ENCODE measurements at regions not wholly inside any gene's neighbourhood (a gene's known extent, or its start where the extent isn't known, plus 50 kb on each side); places are given as distances from the start of the nearest gene placed in this dataset.
"Not testable (repeated sequence)": the region's sequence is repeated elsewhere in the genome, so short reads cannot be mapped to it uniquely, and the experiment has no call there.

DNA sequence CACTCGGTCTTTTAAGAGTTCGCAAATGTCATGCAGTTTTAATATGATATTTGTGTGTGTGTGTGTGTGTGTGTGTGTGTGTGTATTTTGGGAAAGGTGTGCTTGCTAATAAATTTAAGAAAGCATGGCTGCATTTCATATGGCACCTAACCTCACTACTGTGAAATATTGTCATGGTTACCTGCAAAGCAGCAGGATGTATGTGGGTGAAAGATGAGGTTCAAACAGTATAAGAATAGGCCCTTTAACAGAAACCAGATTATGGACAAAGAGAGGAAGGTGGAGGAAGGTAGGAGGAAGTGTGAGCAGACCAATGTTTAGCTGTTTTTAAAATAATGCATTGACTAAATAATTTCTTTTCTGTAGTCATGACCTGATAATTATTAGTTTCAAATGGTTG, 73.5 kb upstream of the CACNA2D1 start:
- no peak overlapping the region for H3K27ac Mint-ChIP-seq
- no peaks in the 10 kb centered on the region for H3K4me1 Mint-ChIP-seq
- CTCF ChIA-PET = no interaction called here
- no peak for DNase-seq
- H3K9me3 Mint-ChIP-seq = peaks cover 3% of the 10 kb centered on the region
- H3K27me3 Mint-ChIP-seq = no peaks in the 10 kb centered on the region
- H3K4me3 Mint-ChIP-seq = no peak overlapping the region
- H3K36me3 Mint-ChIP-seq = no peaks in the 10 kb centered on the region

- CTCF ChIA-PET = no interaction called here
- peaks cover 4% of the 10 kb centered on the region for H3K9me3 Mint-ChIP-seq
Observed at GRCh38 chr7:82511542-82511941, 68.0 kb upstream of the CACNA2D1 start.

DNA sequence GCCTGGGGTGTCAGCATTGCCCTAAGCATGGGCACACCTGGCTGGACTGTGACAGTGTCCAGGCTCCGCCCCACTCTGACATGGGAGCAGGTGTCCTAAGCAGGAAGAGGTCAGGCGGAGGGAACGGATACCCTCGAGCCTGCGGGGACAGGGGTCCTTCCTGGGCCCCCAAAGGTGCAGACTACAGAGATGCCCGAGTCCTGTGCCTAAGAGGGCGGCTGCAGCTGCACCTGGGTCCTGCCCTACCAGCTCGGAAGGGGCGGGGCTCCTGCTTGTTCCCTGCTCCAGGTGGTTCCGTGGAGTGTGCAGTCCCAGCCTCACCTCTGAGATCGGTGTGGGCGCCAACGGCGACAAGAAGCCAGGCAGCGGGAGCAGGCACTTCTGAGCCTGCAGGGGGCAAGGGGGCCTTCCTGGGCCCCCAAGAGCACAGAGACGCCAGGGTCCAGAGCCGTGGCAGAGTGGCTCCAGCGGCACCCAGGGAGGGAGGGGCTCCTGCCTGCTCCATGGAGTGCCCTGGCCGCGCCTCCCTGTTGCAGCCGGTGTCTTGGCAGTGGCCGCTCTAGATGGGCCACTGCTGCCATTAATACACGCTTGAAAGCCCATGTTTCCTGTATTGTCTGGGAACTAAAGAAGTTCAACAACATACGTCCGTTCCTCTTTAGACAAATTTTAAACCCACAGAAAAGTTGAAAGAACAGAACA, 64.5 kb upstream of the CACNA2D1 start:
- H3K36me3 Mint-ChIP-seq = no peaks in the 10 kb centered on the region
- no peak overlapping the region for H3K4me3 Mint-ChIP-seq
- CTCF ChIA-PET = no interaction called here
- H3K4me1 Mint-ChIP-seq = no peaks in the 10 kb centered on the region
- H3K9me3 Mint-ChIP-seq = peaks cover 2% of the 10 kb centered on the region
- peaks cover 3% of the 10 kb centered on the region for H3K27me3 Mint-ChIP-seq
- DNase-seq = no peak
- no peak overlapping the region for H3K27ac Mint-ChIP-seq

More at GRCh38 chr7:82511542-82511941, 68.0 kb upstream of the CACNA2D1 start:
- DNase-seq = no peak
- Mint-ChIP-seq H3K4me1 (no peaks in the 10 kb centered on the region), H3K36me3 (no peaks in the 10 kb centered on the region), H3K27ac (no peak overlapping the region), H3K4me3 (no peak overlapping the region), H3K27me3 (peaks cover 3% of the 10 kb centered on the region)

DNA sequence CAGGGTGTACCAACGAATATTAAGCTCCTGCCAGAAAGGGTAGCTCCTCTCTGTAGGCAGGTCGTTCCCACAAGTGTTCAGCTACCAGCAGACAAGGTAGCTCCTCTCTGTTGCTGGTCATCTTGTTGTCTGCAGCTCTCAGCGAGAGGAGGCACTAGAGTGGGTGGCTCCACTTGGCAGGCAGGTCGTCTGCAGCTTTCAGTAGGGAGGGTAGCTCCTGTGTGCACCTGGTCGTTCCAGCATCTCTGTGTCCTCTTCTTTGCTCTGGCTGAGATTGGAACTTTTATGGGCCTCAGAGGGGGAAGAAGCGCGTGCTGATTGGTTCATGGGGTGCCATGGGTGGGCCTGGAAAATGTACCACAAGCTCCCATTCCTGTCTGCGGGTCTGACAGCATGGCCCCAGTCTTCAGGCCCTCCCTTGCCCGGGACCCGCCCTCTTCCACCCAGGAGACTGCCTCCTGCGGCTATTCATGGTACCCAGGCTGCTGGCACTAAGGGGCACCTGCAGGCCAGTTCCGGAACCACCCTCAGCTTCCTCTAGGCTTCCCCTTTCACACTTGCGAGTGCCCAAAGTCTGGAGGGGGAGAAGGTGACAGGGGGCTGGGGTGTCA, 63.9 kb upstream of the CACNA2D1 start:
- Mint-ChIP-seq H3K27me3 (peaks cover 3% of the 10 kb centered on the region), H3K36me3 (no peaks in the 10 kb centered on the region), H3K9me3 (peaks cover 2% of the 10 kb centered on the region), H3K27ac (no peak overlapping the region), H3K4me1 (no peaks in the 10 kb centered on the region), H3K4me3 (no peak overlapping the region)
- DNase-seq = no peak
- CTCF ChIA-PET = interaction anchor here (0.6 to 0.7 kb wide), 2 partner anchors 92 to 186 kb away, joined by 3 to 5 read pairs; no protein-coding TSS in a partner anchor

- H3K27me3 Mint-ChIP-seq = peaks cover 3% of the 10 kb centered on the region
- no peak for DNase-seq
- CTCF ChIA-PET = interaction anchor here (0.6 to 1.0 kb wide), 3 partner anchors 11 to 187 kb away, joined by 3 to 5 read pairs (median 3); no protein-coding TSS in a partner anchor
Observed at GRCh38 chr7:82506702-82507101, 63.1 kb upstream of the CACNA2D1 start.

GRCh38 chr7:82506208-82506607, 62.6 kb upstream of the CACNA2D1 start:
- no peaks in the 10 kb centered on the region for H3K4me1 Mint-ChIP-seq
- no peak overlapping the region for H3K4me3 Mint-ChIP-seq
- no peak for DNase-seq
- CTCF ChIA-PET = interaction anchor here (1.0 kb wide), 1 partner anchor 12 kb away, joined by 3 read pairs; no protein-coding TSS in a partner anchor
- no peaks in the 10 kb centered on the region for H3K36me3 Mint-ChIP-seq
- H3K27me3 Mint-ChIP-seq = peaks cover 3% of the 10 kb centered on the region
- peaks cover 5% of the 10 kb centered on the region for H3K9me3 Mint-ChIP-seq
- no peak overlapping the region for H3K27ac Mint-ChIP-seq

More at GRCh38 chr7:82506702-82507101, 63.1 kb upstream of the CACNA2D1 start:
- Mint-ChIP-seq H3K4me1 (no peaks in the 10 kb centered on the region), H3K36me3 (no peaks in the 10 kb centered on the region), H3K27ac (no peak overlapping the region), H3K4me3 (no peak overlapping the region), H3K9me3 (peaks cover 2% of the 10 kb centered on the region)

DNA sequence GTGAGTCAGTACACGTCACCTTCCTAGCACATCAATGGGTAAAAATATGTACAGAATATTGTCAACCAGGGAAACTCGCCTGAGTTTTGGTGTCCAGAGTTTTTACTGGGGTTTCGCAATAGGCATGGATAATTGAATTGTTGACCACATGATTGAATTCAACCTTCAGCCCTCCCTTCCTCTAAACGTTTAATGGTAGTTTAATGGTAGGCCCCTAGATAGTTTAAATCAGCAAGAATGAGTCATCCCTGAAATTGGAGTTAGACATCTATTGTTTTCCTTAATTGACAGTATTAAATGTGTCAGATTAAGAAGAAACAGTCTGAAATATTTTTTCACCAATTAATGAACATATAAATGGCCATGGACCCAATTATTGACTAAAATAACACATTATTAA, 57.8 kb upstream of the CACNA2D1 start:
- DNase-seq = no peak
- no peak overlapping the region for H3K4me3 Mint-ChIP-seq
- CTCF ChIA-PET = no interaction called here
- no peaks in the 10 kb centered on the region for H3K36me3 Mint-ChIP-seq
- H3K27ac Mint-ChIP-seq = no peak overlapping the region
- H3K9me3 Mint-ChIP-seq = peaks cover 8% of the 10 kb centered on the region
- H3K4me1 Mint-ChIP-seq = no peaks in the 10 kb centered on the region
- H3K27me3 Mint-ChIP-seq = no peaks in the 10 kb centered on the region

- H3K36me3 Mint-ChIP-seq, H3K4me3 Mint-ChIP-seq, H3K27ac Mint-ChIP-seq, DNase-seq, H3K27me3 Mint-ChIP-seq, H3K4me1 Mint-ChIP-seq, H3K9me3 Mint-ChIP-seq, CTCF ChIA-PET: not testable (repeated sequence)
Observed at GRCh38 chr7:82499546-82499945, 56.0 kb upstream of the CACNA2D1 start.

GRCh38 chr7:82494420-82494819, 50.8 kb upstream of the CACNA2D1 start:
- H3K4me1 Mint-ChIP-seq = no peaks in the 10 kb centered on the region
- H3K36me3 Mint-ChIP-seq = no peaks in the 10 kb centered on the region
- no peak for DNase-seq
- no peak overlapping the region for H3K4me3 Mint-ChIP-seq
- H3K27me3 Mint-ChIP-seq = no peaks in the 10 kb centered on the region
- peaks cover 2% of the 10 kb centered on the region for H3K9me3 Mint-ChIP-seq
- H3K27ac Mint-ChIP-seq = no peak overlapping the region
- CTCF ChIA-PET = no interaction called here
